Neural cell (in vitro differentiated cells): ENCODE measurements at regions not wholly inside any gene's neighbourhood (a gene's known extent, or its start where the extent isn't known, plus 50 kb on each side); places are given as distances from the start of the nearest gene placed in this dataset.

Experiments used
- H2AFZ ChIP-seq: fragments of 200-600, 300-800 bp; sonication (generic), shearing (Covaris generic); 2 replicates; pipeline ENCODE4 v1.6.0; 2014; ENCODE audit warnings: low read depth, mild to moderate bottlenecking, antibody characterized with exemption, low read length, moderate library complexity
- H3F3A ChIP-seq: fragments of 200-600 bp; shearing (Covaris generic); 2 replicates; pipeline ENCODE4 v1.6.1; 2016; ENCODE audit warnings: mild to moderate bottlenecking, moderate library complexity, mixed read lengths, antibody characterized with exemption, low read length; ENCODE audit not compliant: insufficient read depth, poor library complexity, severe bottlenecking
- H3K27ac ChIP-seq: fragments of 200-600, 300-800 bp; sonication (generic), shearing (Covaris generic); 2 replicates; pipeline ENCODE4 v1.5.1; 2014; ENCODE audit warnings: mild to moderate bottlenecking, low read length, moderate library complexity
- H3K27me3 ChIP-seq: fragments of 300-800, 200-600 bp; sonication (generic), shearing (Covaris generic); 2 replicates; pipeline ENCODE4 v1.6.0; 2014; ENCODE audit warnings: mild to moderate bottlenecking, low read depth, low read length, moderate library complexity; ENCODE audit not compliant: insufficient read depth
- H3K36me3 ChIP-seq: fragments of 300-800, 200-600 bp; sonication (generic), shearing (Covaris generic); 2 replicates; pipeline ENCODE4 v1.5.1; 2014; ENCODE audit warnings: mild to moderate bottlenecking, antibody characterized with exemption, low read length, moderate library complexity; ENCODE audit not compliant: insufficient read depth
- H3K4me2 ChIP-seq: fragments of 300-800, 200-600 bp; sonication (generic), shearing (Covaris generic); 2 replicates; pipeline ENCODE4 v1.6.0; 2014; ENCODE audit warnings: mild to moderate bottlenecking, low read length
- H3K4me3 ChIP-seq: fragments of 300-800, 200-600 bp; sonication (generic), shearing (Covaris generic); 2 replicates; pipeline ENCODE4 v1.5.1; 2014; ENCODE audit warnings: mild to moderate bottlenecking, low read length, moderate library complexity
- H3K79me2 ChIP-seq: fragments of 200-600 bp; shearing (Covaris generic); replicated peaks from 2 replicates; pipeline ENCODE4 v1.6.0; 2014; ENCODE audit warnings: mild to moderate bottlenecking, low read length, moderate library complexity; ENCODE audit not compliant: insufficient read depth
- H3K9ac ChIP-seq: fragments of 300-800, 200-600 bp; sonication (generic), shearing (Covaris generic); 2 replicates; pipeline ENCODE4 v1.6.1; 2016; ENCODE audit warnings: mild to moderate bottlenecking, low read length, mixed read lengths
- H3K9me2 ChIP-seq: fragments of 200-600 bp; shearing (Covaris generic); 2 replicates; pipeline ENCODE4 v1.6.1; 2016; ENCODE audit warnings: mild to moderate bottlenecking, low read length, mixed read lengths; ENCODE audit not compliant: insufficient read depth
- H3K9me3 ChIP-seq: fragments of 200-600, 300-800 bp; sonication (generic), shearing (Covaris generic); 2 replicates; pipeline ENCODE4 v1.6.1; 2016; ENCODE audit warnings: mild to moderate bottlenecking, mixed run types, low read length, moderate library complexity, mixed read lengths
- H4K20me1 ChIP-seq: fragments of 200-600 bp; shearing (Covaris generic); 2 replicates; pipeline ENCODE4 v1.6.1; 2016; ENCODE audit warnings: mild to moderate bottlenecking, mixed run types; ENCODE audit not compliant: insufficient read depth
- CTCF ChIP-seq: fragments of 450-650 bp; IDR thresholded peaks from 2 replicates; pipeline ENCODE4 v1.5.1; 2014; ENCODE audit warnings: antibody characterized with exemption, mild to moderate bottlenecking, moderate library complexity; ENCODE audit not compliant: poor library complexity, severe bottlenecking
- EP300 ChIP-seq: fragments of 450-650 bp; conservative IDR thresholded peaks from 2 replicates; pipeline ENCODE4 v1.6.1; 2014; ENCODE audit warnings: antibody characterized with exemption, mild to moderate bottlenecking, moderate library complexity; ENCODE audit not compliant: poor library complexity, severe bottlenecking
- EZH2 ChIP-seq: fragments of 200-600, 300-800 bp; shearing (Covaris generic), sonication (generic); IDR thresholded peaks from 2 replicates; pipeline ENCODE4 v1.6.1; 2014; ENCODE audit warnings: antibody characterized with exemption, low read length, borderline replicate concordance, mild to moderate bottlenecking; ENCODE audit not compliant: insufficient read depth, poor library complexity, severe bottlenecking
- MXI1 ChIP-seq: fragments of 450-650 bp; conservative IDR thresholded peaks from 2 replicates; pipeline ENCODE4 v1.6.1; 2014; ENCODE audit warnings: antibody characterized with exemption, mild to moderate bottlenecking; ENCODE audit not compliant: poor library complexity, severe bottlenecking
- POLR2AphosphoS5 ChIP-seq: IDR thresholded peaks from 2 replicates; pipeline ENCODE4 v1.6.1; 2012
- RAD21 ChIP-seq: fragments of 450-650 bp; conservative IDR thresholded peaks from 2 replicates; pipeline ENCODE4 v1.6.1; 2014; ENCODE audit warnings: antibody characterized with exemption, mild to moderate bottlenecking, moderate library complexity
- REST ChIP-seq: IDR thresholded peaks from 2 replicates; pipeline ENCODE4 v1.6.1; 2012; ENCODE audit warnings: borderline replicate concordance
- SMC3 ChIP-seq: fragments of 450-650 bp; conservative IDR thresholded peaks from 2 replicates; pipeline ENCODE4 v1.6.1; 2014; ENCODE audit warnings: antibody characterized with exemption, mild to moderate bottlenecking, moderate library complexity; ENCODE audit not compliant: poor library complexity
- TAF1 ChIP-seq: IDR thresholded peaks from 2 replicates; pipeline ENCODE4 v1.6.1; 2012; ENCODE audit warnings: low read depth

GRCh38 chr11:11036848-11037732 lies 179.2 kb upstream of the ZBED5 start:
- H3K9me3 ChIP-seq: no peaks in the 10 kb centered on the region
- H4K20me1 ChIP-seq: no peaks in the 10 kb centered on the region
- no peaks in the 10 kb centered on the region for H3K27me3 ChIP-seq
- H3K27ac ChIP-seq: no peak overlapping the region
- TF ChIP-seq CTCF (peak; percentile 53), MXI1 (no peak), EP300 (no peak), EZH2 (no peak), POLR2AphosphoS5 (no peak), RAD21 (peak; percentile 61), REST (no peak), TAF1 (no peak), SMC3 (peak; percentile 64)
- H3K9ac ChIP-seq: no peak overlapping the region
- H3K36me3 ChIP-seq: no peaks in the 10 kb centered on the region
- H3K79me2 ChIP-seq: no peaks in the 10 kb centered on the region
- H3K4me2 ChIP-seq: no peak overlapping the region
- H3K4me3 ChIP-seq: no peak overlapping the region
- no peaks in the 10 kb centered on the region for H3K9me2 ChIP-seq
- no peaks in the 10 kb centered on the region for H3F3A ChIP-seq
- H2AFZ ChIP-seq: no peak overlapping the region

GRCh38 chr11:11036185-11036847 lies 178.5 kb upstream of the ZBED5 start:
- no peaks in the 10 kb centered on the region for H3K79me2 ChIP-seq
- H3K36me3 ChIP-seq: no peaks in the 10 kb centered on the region
- H3K4me3 ChIP-seq: no peak overlapping the region
- no peaks in the 10 kb centered on the region for H3K9me3 ChIP-seq
- H3K4me2 ChIP-seq: no peak overlapping the region
- H3K27me3 ChIP-seq: no peaks in the 10 kb centered on the region
- no peak overlapping the region for H3K27ac ChIP-seq
- H4K20me1 ChIP-seq: no peaks in the 10 kb centered on the region
- H3K9me2 ChIP-seq: no peaks in the 10 kb centered on the region
- no peak overlapping the region for H2AFZ ChIP-seq
- TF ChIP-seq CTCF (no peak), TAF1 (no peak), MXI1 (no peak), RAD21 (no peak), REST (no peak), POLR2AphosphoS5 (no peak), SMC3 (no peak), EZH2 (no peak), EP300 (no peak)
- no peak overlapping the region for H3K9ac ChIP-seq
- no peaks in the 10 kb centered on the region for H3F3A ChIP-seq
